GM18909 (cell line): ENCODE measurements at regions not wholly inside any gene's neighbourhood (a gene's known extent, or its start where the extent isn't known, plus 50 kb on each side); places are given as distances from the start of the nearest gene placed in this dataset.
A peak's percentile ranks its signal among the peaks of the same experiment; 100 is the strongest.

Experiments used
- ATAC-seq: cut with Tn5 transposase; IDR thresholded peaks from one replicate; pipeline ENCODE4 v1.9.1; 2021; ENCODE audit warnings: mild to moderate bottlenecking; ENCODE audit not compliant: unreplicated experiment, poor library complexity

DNA sequence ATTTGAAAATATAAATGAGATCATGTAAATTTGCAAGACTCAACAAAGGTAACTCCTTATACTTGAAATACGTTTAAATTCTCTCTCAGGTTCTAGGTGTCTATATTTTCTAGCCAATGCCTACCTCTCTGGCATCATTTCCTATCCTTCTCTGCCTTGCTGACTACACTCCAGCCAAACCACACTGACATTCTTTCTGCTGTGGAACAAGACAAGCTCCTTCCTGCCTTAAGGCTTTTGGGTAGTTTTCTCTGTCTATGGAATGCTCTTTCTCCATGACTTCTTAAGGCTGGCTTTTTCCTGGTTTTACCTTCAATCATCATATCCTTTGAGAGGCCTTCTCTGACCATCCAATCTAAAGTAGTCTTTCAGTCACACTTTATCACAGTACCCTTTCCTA is 201.0 kb downstream of the SPRY1 start:
- ATAC-seq: no peak

DNA sequence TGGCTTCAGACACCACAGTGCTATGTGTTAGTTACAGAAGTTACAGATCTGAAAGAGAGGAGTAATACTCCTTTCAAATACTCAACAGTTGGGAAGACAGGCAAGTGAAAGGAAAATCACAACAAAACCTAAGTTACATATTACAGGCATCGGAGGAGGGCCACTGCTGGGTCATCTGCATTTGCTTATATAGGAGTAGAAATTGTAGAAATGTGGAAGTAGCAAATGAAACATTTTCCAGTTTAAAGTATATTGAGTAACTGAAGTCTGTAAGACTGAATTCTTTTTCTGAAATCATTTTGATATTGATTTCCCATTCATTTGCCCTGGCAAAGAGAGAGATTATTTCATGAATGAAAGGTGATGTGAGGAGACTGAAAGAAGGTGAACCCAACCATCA is 201.7 kb downstream of the SPRY1 start:
- ATAC-seq: no peak

DNA sequence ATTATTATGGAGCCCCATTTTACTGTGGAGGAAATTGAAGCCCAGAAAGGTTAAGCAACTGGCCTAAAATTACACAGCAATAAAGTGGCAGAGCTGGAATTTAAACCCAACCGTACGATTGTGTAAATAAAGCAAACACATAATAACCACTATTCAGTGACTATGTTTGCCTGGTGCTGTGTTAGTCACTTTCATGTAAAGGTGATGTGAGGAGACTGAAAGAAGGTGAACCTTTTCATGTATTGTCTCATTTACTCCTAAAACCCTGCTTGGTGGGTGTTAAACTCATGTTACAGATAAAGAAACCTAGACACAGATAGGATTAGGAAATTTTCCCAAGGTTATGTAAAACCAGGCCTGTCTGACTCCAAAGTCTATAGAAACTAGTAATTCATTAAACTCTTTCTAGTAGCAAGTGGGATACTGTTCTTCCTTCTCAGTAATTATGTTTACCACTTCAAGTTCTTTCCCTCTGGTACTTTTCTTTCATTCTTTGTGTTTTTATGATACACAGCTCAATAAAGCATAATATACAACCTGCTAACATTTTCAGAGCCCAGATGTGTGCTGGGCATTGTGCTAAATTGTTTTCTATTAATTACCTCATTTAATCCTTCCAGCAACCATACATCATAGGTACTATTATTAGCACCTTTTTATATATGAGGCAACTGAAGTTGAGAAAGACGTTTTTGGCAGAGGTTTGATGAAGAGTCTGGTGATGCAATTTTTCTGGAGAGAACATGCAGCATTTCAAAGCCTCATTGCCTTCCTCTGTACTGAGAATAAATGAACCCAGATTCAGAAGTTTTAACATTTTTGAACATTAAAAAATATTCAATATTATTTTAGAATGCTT is 202.7 kb downstream of the SPRY1 start:
- ATAC-seq: peak; percentile 11

DNA sequence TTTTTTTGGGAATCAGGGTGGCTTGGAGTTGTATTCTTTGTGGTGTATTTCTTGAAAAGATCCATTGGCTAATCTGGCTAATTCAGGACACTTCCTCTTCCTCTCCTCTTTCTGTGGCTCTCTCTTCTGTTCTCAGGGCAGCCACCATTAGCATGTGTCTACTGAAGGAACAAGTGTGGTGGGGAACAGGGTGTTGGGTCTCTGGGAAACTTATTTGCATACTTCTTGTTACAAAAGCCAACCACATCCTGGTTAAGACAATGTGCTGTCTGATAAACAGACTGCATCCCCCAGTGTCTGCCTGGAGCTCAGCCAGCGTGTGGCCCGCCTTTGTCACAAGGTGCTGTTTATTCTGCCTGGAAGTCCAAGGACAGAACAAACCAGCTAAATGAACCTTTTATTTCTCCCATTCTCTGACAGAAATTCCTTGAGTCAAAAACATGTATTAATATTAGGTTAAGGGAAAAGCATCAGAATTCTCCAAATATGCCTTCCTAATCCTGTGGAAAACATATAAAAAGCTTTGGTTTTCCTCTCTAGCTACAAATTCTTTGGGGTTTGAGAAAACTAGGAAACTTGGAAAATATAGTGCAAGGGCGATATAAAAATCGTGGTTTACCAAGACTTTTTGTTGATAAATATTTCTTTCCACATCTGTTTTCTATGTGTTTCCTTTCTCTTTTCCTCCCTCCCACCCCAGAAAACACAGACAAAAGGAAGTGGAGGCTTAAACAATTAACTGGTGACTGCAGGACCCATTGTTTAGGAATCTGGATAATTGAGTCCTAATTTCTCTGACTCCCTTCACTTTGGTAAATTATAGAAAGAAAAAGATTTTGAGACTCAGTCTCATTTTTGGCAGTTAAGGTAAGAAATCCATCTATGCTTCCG is 203.6 kb downstream of the SPRY1 start:
- ATAC-seq: peak; percentile 100

DNA sequence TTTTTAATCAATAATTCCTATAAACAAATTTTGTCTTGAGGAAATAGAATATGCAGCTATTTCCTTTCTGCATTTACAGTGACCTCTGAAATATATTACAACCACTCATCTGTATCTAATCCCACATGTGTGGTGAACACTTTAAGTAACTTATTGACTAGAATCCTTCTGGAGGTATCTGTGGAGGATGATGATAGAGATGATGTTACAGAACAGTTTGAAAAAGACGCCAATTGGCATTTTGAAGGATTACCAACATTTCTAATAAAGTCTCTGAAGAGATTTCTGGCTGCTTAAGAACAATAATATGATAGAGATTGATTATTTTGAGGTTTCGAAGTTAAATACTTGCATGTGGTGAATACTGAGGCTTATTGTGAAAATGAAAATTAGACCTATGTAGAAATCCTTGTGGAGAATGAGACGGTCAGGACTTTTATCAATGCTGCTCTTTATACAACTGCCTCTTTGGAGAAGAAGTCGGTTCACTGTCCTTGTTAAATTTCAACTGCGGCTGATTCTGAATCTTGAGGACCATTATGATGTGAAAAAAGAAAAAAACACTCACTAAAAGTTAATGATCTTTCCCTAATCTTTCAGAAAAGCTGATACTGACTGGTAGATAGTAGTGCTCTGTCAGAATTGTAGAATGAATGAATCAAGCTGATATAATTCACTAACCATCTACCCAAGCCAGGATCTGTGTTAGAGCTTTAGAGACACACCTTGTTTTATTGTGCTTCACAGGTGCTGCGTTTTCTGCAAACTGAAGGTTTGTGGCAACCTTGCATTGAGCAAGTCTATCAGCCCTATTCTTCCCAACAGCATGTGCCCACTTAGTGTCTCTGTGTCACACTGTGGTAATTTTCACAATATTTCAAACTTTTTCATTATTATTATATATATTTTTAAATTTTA is 204.7 kb downstream of the SPRY1 start:
- no peak for ATAC-seq

DNA sequence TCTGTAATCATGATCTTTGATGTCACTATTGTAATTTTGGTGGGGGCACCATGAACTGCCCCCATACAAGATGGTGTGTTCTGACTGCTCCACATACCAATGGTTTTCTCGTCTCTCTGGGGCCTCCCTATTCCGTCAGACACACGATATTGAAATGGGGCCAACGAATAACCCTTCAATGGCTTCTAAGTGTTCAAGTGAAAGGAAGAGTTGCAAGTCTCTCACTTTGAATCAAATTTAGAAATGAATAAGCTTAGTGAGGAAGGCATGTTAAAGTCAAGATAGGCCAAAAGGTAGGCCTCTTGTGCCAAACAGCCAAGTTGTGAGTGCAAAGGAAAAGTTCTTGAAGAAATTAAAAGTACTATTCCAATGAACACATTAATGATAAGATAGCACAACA is 205.4 kb downstream of the SPRY1 start:
- ATAC-seq: no peak

DNA sequence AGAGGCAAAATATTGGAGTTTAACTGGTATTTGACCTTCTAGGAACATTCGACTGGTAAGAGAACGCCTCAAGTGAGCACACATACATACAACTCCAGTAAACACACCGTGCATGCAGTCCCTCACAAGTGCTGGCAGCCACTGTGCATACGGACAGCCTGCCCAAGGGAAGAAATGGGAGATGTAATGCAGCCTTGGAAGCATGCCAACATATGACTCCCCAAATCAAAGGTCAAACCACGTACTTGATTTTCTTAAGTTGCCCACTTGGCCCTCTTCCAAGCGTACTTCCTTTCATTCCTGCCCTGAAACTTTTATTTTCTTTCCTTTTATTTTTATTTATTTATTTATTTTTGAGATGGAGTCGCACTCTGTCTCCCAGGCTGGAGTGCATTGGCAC is 206.6 kb downstream of the SPRY1 start:
- ATAC-seq: no peak

DNA sequence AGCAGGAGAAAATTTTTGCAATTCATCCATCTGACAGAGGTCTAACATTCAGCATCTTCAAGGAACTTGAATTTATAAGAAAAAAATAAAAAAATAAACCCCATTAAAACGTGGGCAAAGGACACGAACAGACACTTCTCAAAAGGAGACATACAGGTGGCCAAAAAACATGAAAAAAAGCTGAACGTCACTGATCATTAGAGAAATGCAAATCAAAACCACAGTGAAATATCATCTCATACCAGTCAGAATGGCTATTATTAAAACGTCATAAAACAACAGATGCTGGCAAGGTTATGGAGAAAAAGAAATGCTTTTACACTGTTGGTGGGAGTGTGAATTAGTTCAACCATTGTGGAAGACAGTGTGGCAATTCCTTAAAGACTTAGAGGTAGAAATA is 209.2 kb downstream of the SPRY1 start:
- peak; percentile 39 for ATAC-seq

DNA sequence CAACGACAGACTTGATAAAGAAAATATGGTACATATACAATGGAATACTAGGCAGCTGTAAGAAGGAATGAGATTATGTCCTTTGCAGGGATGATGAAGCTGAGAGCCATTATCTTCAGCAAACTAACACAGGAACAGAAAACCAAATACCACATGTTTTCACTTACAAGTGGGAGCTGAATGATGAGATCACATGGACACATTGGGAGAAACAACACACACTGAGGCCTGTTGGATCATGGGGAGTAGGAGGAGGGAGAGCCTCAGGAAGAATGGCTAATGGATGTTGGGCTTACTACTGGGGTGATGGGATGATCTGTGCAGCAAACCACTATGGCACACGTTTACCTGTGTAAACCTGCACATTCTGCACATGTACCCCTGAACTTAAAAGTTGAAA is 209.7 kb downstream of the SPRY1 start:
- ATAC-seq: no peak

DNA sequence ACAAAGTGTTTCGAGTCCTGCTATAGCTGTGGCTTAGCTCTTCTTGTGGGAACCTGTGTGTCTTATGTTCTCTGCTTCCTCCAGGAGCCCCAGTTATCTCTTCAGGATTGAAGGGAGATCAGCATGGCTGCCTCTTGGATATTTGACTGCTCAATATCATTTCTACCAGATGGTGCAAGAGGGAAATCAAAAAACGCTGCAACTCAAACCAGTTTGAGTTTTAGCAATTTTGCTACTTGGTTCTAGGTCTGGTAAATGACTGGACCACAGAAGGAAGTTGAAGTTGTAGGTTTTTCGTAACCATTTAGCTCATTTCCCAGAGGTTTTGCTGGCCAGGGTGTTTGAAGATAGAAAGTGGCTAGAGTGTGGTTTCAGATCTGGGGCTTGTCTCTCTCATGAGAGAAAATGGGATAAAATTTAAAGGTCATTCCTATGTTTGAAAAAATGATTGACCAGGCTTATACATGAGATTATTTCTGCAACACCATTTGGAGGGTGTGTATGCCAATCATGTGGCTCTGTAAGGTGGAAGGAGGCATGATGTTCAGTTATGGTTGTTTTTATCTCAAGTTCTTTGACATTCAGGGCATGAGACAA is 210.4 kb downstream of the SPRY1 start:
- ATAC-seq: peak; percentile 85

DNA sequence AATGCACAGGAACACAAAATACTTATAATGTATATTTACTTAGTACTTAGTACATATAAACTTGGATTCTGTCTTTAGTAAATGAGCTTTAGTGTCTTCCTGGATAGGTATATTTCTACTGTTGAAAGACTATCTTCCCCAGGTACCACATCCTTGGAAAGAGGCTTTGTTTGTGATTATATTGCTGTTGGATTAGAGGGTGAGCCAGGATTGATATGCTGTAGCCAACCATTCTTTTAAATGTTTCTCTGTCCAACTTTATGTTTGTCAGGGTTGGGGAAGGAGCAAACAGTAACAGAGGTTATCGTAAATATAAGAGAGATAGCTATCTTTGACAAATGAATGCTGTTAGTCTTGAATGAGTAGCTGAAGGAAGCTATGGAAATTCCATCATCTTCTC is 213.2 kb downstream of the SPRY1 start:
- no peak for ATAC-seq

DNA sequence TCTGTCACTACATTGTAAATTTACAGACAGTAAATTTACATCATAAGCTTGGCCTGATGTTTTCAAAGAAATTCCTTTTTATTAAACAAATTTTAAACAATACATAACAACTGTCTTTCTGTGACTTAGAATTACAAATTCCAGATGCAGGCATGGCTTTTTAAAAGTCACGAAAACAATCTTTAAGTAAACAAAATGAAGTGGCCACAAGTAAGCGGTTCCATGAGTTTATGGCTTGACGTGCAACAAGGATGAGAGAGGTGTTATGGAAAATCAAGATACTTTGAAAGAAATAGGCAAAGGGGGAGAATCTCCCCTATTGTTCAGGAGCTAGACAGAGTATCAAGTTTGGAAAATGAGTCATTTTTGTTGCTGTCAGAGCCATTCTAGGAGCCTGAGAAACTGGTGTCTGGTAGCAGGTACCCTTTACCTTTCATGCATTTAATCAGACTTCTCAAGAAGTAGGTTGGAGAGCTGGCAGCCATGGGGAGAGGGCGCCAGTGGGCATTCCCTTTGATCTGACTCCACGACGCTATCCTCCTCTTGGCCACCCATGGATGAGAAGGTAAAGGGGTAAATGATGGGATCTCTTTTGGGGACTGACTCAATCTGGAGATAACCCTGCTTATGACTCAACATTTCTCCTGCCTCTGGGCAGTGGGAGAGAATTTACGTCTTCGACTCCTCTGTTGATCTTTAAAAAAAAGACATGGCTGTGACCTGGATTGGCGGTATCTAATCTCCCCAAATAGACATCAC is 217.2 kb downstream of the SPRY1 start:
- no peak for ATAC-seq

DNA sequence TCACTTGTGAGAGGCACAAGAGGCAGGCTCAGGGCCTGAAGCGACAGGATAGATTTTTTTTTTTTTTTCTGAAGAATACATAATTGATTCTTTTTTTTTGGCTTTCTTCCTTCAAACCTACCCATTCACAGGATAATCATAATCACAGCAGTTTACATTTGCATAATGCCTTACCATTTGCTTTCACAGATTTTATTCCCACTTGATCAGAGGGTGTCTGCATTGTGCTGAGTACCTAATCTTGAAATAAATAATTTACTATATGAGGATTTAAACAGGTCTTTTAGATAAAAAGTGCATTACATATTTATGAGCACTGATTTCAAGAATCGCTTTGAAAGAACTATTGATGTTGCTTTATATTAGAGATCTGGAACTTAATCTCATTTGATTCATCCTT is 219.3 kb downstream of the SPRY1 start:
- no peak for ATAC-seq

DNA sequence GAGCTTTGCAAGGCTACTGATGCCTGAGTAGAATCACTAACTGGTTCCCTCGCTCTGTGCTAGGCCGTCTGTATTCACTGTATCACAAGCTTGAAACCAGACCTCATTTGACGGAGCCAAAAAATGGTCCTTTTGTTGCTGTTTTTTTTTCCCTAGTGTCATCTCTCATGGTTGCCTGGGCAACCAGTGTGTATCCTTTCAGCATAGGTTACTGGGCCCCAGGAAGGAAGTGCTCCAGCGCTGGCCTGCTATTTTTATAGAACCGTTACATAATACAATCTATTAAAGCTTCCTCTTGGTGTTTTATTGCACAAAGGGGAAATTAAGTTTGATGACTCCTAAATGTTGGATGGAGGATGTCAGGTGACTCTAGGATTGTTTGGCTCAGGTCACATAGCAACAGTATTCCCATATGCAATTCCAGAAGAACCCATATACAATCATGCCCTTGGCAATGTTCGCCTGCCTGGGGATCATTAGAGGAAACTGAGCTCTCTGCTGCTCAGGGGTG is 220.4 kb downstream of the SPRY1 start:
- ATAC-seq: peak; percentile 70

DNA sequence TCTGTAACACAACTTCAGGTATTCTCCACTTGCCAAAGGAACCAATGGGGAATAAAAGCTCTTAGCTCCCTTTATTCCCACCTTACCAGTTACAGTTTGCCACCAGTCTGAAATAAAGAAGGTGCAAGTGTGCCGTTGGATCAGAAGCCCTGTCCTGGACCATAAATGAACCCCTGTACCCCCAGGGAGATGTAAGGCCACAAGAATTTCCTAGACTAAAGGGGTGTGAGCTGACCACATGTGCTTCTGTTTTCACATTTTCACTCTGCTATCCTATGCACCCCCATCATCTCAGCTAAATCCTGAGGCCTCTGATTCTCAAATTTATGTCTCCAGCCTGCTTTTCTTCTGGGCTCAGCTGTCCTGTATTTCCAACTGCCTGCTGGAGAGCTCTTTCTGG is 221.2 kb downstream of the SPRY1 start:
- no peak for ATAC-seq

DNA sequence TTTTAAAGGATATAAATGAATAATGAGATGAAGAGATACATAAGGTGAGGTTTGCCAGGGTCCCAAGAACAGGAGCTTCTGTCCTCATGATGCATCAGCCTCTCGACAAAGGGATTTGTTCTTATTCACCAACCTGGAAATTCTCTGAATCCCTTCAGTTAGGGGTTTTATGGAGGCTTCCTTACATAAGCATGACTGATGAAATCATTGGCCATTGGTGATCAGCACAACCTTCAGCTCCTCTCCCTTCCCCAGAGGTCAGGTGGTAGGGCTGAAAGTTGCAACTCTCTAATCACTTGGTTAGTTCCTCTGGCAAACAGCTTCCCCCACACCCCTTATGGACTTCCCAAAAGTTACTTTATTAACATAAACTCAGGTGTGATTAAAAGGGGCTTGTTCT is 222.0 kb downstream of the SPRY1 start:
- ATAC-seq: no peak

DNA sequence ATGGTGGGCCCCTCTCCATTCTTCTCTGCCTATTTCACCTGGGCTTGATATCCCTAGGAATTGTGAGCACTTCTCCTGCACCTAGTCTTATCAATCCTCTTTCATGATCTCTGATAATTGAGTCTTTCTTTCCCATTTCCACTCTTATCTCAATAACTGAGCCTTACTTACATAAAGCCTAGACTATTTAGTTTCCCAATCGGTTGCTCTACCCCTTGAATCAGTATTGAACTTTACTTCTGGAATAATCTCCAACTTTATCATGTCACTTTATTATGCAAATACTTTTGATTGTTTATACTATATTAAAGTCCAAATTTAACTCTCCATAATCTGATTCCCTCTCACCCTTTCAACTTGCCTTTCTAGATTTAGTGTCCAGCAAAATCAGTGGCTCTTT is 222.7 kb downstream of the SPRY1 start:
- ATAC-seq: no peak

DNA sequence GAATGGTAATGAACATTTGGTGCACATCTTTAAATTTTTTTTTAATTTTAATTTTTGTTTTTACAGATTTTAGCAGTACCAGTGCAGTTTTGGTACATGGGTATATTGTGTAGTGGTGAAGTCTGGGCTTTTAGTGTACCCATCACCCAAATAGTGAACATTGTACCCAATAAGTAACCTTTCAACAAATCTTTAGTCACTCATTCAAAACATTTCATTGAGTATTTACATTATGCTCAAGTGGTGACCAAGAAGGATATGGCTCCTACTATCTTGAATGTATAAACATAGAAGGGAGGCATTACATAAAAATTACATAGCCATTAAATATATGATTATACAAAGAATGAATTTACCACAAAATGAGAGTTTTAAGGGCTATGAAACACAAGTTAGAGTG is 223.3 kb downstream of the SPRY1 start:
- no peak for ATAC-seq

DNA sequence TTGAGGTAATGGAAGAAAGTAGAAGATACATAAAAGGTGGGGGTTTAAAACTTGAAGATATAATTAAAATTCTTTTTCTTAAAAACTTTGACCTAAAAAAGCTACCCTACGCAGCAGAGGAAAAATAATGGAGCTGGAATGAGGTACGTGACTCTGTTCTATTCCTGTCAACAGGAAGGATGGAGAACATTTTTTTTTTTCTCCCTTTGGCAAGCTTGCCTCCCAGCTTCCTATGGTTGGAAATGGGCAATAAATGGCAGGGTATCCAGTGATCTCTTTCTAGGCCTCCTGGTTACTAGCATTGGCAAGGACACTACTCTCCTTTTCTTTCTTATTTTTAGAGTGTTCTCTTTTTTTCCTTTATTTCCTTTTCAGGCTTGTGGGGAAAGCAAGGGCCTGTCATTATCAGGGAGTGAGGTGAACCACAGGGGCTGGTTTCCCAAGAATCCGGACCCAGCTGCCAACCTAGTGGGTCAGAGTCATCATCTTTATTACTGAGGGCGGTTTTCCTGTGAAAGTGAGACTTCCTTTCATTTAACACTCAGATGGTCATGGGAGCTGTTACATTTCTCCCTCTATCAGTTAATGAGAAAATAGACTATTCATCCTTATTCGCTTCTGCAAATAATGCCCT is 224.6 kb downstream of the SPRY1 start:
- no peak for ATAC-seq
